ENCODE measurements at regions not wholly inside any gene's neighbourhood (a gene's known extent, or its start where the extent isn't known, plus 50 kb on each side); places are given as distances from the start of the nearest gene placed in this dataset.

DNA sequence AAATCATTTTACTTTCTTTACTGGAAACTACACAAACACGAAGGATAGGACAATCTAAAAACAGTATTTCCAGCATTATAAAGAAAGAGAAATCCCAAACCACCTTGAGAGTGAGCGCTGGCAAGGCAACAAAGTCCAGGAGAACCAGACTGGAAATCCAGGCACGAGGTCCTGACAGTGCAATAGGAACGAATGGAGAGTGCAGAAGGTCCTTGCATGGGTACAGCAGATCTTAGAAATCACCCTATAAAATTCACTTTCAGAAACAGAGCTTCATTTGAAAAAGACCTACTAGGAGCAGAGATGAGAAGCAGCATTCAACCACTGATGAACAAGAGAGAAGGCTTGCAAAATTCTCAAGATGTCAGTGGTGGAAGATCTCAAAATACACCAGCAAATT lies 133.7 kb upstream of the ST8SIA4 start:
- TF ChIP-seq, protein P1, sequence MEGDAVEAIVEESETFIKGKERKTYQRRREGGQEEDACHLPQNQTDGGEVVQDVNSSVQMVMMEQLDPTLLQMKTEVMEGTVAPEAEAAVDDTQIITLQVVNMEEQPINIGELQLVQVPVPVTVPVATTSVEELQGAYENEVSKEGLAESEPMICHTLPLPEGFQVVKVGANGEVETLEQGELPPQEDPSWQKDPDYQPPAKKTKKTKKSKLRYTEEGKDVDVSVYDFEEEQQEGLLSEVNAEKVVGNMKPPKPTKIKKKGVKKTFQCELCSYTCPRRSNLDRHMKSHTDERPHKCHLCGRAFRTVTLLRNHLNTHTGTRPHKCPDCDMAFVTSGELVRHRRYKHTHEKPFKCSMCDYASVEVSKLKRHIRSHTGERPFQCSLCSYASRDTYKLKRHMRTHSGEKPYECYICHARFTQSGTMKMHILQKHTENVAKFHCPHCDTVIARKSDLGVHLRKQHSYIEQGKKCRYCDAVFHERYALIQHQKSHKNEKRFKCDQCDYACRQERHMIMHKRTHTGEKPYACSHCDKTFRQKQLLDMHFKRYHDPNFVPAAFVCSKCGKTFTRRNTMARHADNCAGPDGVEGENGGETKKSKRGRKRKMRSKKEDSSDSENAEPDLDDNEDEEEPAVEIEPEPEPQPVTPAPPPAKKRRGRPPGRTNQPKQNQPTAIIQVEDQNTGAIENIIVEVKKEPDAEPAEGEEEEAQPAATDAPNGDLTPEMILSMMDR (IDR thresholded peaks at IDR 0.05) = no peak
- no peak for ATAC-seq
- Histone ChIP-seq H3K27me3 (no peaks in the 10 kb centered on the region), H3K9me3 (no peaks in the 10 kb centered on the region), H3K4me3 (no peak overlapping the region), H3K4me1 (no peaks in the 10 kb centered on the region), H3K27ac (no peak overlapping the region), H3K36me3 (no peaks in the 10 kb centered on the region)
- intact Hi-C loops (cut with DNase I) = no loop called here
- DNase-seq = no peak

DNA sequence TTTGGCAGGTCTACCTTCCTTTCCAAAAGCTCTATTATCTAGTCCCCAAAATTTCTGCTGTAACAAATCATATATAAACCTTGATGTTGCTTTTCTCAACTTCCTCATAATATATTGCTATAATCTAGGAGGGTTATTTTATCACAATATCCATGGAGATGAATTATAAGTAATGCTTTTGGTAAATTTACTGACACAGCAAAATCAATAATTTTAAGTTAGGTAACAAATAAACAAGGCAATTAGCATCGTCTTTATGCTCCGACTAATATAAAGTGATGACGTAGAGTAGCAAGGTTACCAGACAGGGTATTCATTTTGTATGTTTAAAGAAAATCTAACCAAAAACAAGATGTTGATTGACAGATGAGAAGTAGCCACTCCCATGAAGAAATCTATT lies 132.3 kb upstream of the ST8SIA4 start:
- no peak for ATAC-seq
- H3K27ac ChIP-seq = no peak overlapping the region
- H3K9me3 ChIP-seq = no peaks in the 10 kb centered on the region
- intact Hi-C loops (cut with DNase I) = no loop called here
- H3K36me3 ChIP-seq = no peaks in the 10 kb centered on the region
- DNase-seq = no peak
- TF ChIP-seq, protein P1 (IDR thresholded peaks at IDR 0.05) = no peak
- no peaks in the 10 kb centered on the region for H3K27me3 ChIP-seq
- no peaks in the 10 kb centered on the region for H3K4me1 ChIP-seq
- H3K4me3 ChIP-seq = no peak overlapping the region

DNA sequence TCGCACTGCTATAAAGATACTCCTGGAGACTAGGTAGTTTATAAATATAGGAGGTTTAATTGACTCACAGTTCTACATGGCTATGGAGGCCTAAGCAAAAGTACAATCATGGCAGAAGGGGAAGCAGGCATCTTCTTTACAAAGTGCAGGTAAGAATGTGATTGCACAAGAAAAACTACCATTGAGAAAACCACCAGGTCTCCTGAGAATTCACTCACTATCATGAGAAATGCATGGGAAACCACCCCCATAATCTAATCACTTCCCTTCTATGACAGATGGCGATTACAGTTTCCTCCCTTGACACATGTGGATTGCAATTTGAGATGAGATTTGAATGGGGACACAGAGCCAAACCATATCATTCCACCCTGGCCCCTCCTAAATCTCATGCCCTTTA lies 121.2 kb upstream of the ST8SIA4 start:
- ATAC-seq (no peak), DNase-seq (no peak)
- H3K27ac ChIP-seq = no peak overlapping the region
- no peaks in the 10 kb centered on the region for H3K27me3 ChIP-seq
- no peaks in the 10 kb centered on the region for H3K36me3 ChIP-seq
- H3K4me3 ChIP-seq = no peak overlapping the region
- H3K4me1 ChIP-seq = no peaks in the 10 kb centered on the region
- TF ChIP-seq, protein P1 (IDR thresholded peaks at IDR 0.05) = no peak
- H3K9me3 ChIP-seq = no peaks in the 10 kb centered on the region
- intact Hi-C loops (cut with DNase I) = no loop called here

DNA sequence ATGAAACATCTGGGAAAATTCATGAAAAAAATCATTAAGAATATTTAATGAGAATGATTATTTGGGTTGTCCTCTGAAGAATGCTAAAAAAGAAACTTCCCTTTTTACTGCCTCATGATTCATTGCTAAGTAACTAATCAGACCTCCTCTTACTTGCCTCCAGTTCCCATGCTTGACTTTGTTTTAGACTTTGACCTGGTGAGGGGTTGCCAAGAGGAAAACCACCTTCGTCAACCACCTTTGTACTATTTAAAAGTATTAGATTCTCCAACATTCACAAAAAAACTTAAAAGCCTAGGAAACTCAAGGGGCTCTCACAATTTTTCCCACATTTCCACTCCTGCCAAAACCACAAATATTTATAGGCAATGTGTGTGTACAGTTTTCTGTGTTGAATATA lies 115.2 kb upstream of the ST8SIA4 start:
- no peaks in the 10 kb centered on the region for H3K36me3 ChIP-seq
- H3K4me3 ChIP-seq = no peak overlapping the region
- TF ChIP-seq, protein P1 (IDR thresholded peaks at IDR 0.05) = no peak
- H3K4me1 ChIP-seq = no peaks in the 10 kb centered on the region
- no peaks in the 10 kb centered on the region for H3K9me3 ChIP-seq
- ATAC-seq (no peak), DNase-seq (no peak)
- H3K27ac ChIP-seq = no peak overlapping the region
- H3K27me3 ChIP-seq = no peaks in the 10 kb centered on the region
- intact Hi-C loops (cut with DNase I) = no loop called here

DNA sequence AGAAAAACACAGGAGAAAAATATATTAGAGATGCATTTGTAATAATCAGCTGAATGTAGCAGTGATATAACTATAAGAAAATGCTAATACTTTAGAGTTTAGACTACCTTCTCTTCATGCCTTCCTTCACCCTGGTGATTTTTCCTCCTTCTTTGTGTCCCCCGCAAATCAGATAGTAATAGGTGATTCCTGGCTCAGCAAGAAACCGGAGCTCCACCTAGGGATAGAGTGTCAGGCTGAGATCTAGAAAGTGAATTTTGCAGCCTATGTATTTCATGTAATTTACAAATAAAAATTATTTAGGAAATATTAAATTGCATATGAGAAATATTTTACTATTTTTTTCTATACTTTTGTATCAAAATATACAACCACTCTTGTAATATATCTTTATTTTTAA lies 109.8 kb upstream of the ST8SIA4 start:
- TF ChIP-seq, protein P1 (IDR thresholded peaks at IDR 0.05) = no peak
- H3K4me1 ChIP-seq = no peaks in the 10 kb centered on the region
- H3K27me3 ChIP-seq = no peaks in the 10 kb centered on the region
- no peak overlapping the region for H3K4me3 ChIP-seq
- no peaks in the 10 kb centered on the region for H3K36me3 ChIP-seq
- DNase-seq (no peak), ATAC-seq (no peak)
- no peaks in the 10 kb centered on the region for H3K9me3 ChIP-seq
- H3K27ac ChIP-seq = no peak overlapping the region
- intact Hi-C loops (cut with DNase I) = no loop called here

DNA sequence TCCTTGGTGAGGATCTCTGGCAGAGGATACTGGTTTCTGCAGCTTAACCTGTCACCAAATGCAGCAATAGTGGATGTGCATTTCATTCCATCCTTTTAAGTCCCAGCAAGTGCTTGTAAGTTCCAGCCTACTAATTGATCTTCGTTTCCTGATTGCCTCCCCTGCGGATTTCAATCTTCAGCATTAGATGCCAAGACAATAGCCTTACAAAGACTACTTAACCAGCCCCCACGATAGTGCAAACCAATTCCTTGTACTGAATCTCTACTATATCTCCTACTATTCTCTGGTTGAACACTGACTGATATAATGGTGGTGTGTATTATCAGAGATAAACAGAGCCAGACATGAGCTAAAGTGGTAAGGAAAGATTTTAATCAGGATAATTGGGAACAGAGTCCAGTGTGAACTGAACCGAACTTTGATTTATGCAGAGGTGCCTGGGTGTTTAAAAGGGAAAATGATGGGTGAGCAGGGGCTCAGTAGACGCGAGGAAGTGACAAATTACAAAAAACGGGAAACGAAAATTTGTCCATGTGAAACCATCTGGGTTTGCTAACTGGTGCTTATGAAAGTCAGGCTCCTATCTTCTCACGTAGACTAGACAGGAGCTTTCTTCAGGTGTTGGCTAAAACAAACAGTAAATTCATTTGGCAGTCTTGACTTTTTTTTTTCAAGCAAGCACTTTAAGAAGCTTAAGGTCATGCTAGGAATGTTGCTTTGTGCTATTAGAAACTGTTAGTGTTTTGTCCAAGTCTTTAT lies 106.9 kb upstream of the ST8SIA4 start:
- H3K4me1 ChIP-seq = no peaks in the 10 kb centered on the region
- intact Hi-C loops (cut with DNase I) = no loop called here
- H3K9me3 ChIP-seq = no peaks in the 10 kb centered on the region
- ATAC-seq (no peak), DNase-seq (no peak)
- H3K27ac ChIP-seq = no peak overlapping the region
- H3K36me3 ChIP-seq = no peaks in the 10 kb centered on the region
- H3K4me3 ChIP-seq = no peak overlapping the region
- no peaks in the 10 kb centered on the region for H3K27me3 ChIP-seq
- TF ChIP-seq, protein P1 (IDR thresholded peaks at IDR 0.05) = no peak
